GM21619 (cell line): ENCODE measurements at regions not wholly inside any gene's neighbourhood (a gene's known extent, or its start where the extent isn't known, plus 50 kb on each side); places are given as distances from the start of the nearest gene placed in this dataset.

Experiments used
- ATAC-seq: cut with Tn5 transposase; IDR thresholded peaks from one replicate; pipeline ENCODE4 v1.9.1; 2021; ENCODE audit not compliant: unreplicated experiment

- ATAC-seq: no peak
Observed at GRCh38 chr10:29011516-29011915, 277.4 kb upstream of the LYZL1 start.

- ATAC-seq: no peak
Observed at GRCh38 chr10:29012926-29013554, 275.8 kb upstream of the LYZL1 start.

GRCh38 chr10:29021591-29021990, 267.3 kb upstream of the LYZL1 start:
- no peak for ATAC-seq

GRCh38 chr10:29022513-29022912, 266.4 kb upstream of the LYZL1 start:
- no peak for ATAC-seq

- ATAC-seq: no peak
Observed at GRCh38 chr10:29023678-29024077, 265.2 kb upstream of the LYZL1 start.

- ATAC-seq: no peak
Observed at GRCh38 chr10:29026065-29026797, 262.6 kb upstream of the LYZL1 start.

- ATAC-seq: no peak
Observed at GRCh38 chr10:29026802-29027580, 261.9 kb upstream of the LYZL1 start.

- no peak for ATAC-seq
Observed at GRCh38 chr10:29028486-29028885, 260.4 kb upstream of the LYZL1 start.

- ATAC-seq: no peak
Observed at GRCh38 chr10:29030900-29031299, 258.0 kb upstream of the LYZL1 start.

GRCh38 chr10:29032169-29032568, 256.7 kb upstream of the LYZL1 start:
- no peak for ATAC-seq

GRCh38 chr10:29033311-29033940, 255.4 kb upstream of the LYZL1 start:
- ATAC-seq: no peak

GRCh38 chr10:29034592-29034991, 254.3 kb upstream of the LYZL1 start:
- no peak for ATAC-seq

GRCh38 chr10:29035721-29036120, 253.1 kb upstream of the LYZL1 start:
- ATAC-seq: no peak

GRCh38 chr10:29037348-29038113, 251.3 kb upstream of the LYZL1 start:
- ATAC-seq: no peak

- no peak for ATAC-seq
Observed at GRCh38 chr10:29039091-29039490, 249.8 kb upstream of the LYZL1 start.

GRCh38 chr10:29039677-29040189, 249.1 kb upstream of the LYZL1 start:
- ATAC-seq: no peak

GRCh38 chr10:29041616-29042015, 247.3 kb upstream of the LYZL1 start:
- no peak for ATAC-seq

- ATAC-seq: no peak
Observed at GRCh38 chr10:29048506-29048905, 240.4 kb upstream of the LYZL1 start.

- ATAC-seq: peak; percentile 73
Observed at GRCh38 chr10:29050081-29050480, 238.8 kb upstream of the LYZL1 start.

GRCh38 chr10:29055101-29055500, 233.8 kb upstream of the LYZL1 start:
- ATAC-seq: no peak

- ATAC-seq: no peak
Observed at GRCh38 chr10:29056729-29057128, 232.1 kb upstream of the LYZL1 start.
